Peyer's patch (tissue), 4 donors: ENCODE measurements at regions not wholly inside any gene's neighbourhood (a gene's known extent, or its start where the extent isn't known, plus 50 kb on each side); places are given as distances from the start of the nearest gene placed in this dataset.

Source experiments
- DNase-seq, 3 donors: peaks; one replicate each; pipeline ENCODE4 v3.0.0-alpha.2; 2017 to 2019
- H3K27ac ChIP-seq, 4 donors: fragments of 200-600 bp; sonication (generic); one replicate each; pipeline ENCODE4 v1.5.1; 2016 to 2019
- H3K27me3 ChIP-seq, 2 donors: fragments of 200-600 bp; sonication (generic); one replicate each; pipeline ENCODE4 v1.5.1; 2019
- H3K36me3 ChIP-seq, 3 donors: fragments of 200-600 bp; sonication (generic); one replicate each; pipeline ENCODE4 v1.5.1; 2016 to 2019
- H3K4me1 ChIP-seq, 4 donors: fragments of 200-600 bp; sonication (generic); one replicate each; pipeline ENCODE4 v1.5.1; 2016 to 2019
- H3K4me3 ChIP-seq, 4 donors: fragments of 200-600 bp; sonication (generic); 1 replicate in 3 of 4; 2 replicates in 1 of 4; pipeline ENCODE4 v1.5.1; 2016 to 2019; ENCODE audit warnings: mild to moderate bottlenecking in 1 of 4
- H3K9me3 ChIP-seq, 4 donors: fragments of 200-600 bp; sonication (generic); one replicate each; pipeline ENCODE4 v1.5.1; 2016 to 2019; ENCODE audit warnings: mild to moderate bottlenecking in 1 of 4
- POLR2A ChIP-seq, 2 donors: fragments of 450-650 bp; IDR thresholded peaks; one replicate each; pipeline ENCODE4 v1.5.1; 2017; ENCODE audit warnings: antibody characterized with exemption in 2 of 2, mild to moderate bottlenecking in 2 of 2, moderate library complexity in 2 of 2
- TF ChIP-seq, protein P1 (sequence below), 6 experiments: fragments of 450-650 bp in 4 of 6; fragments of 200-600 bp in 2 of 6; sonication (generic) in 1 of 6; IDR thresholded peaks; one replicate each; pipeline ENCODE4 v1.5.1; 2017 to 2019; ENCODE audit warnings: antibody characterized with exemption in 6 of 6, mild to moderate bottlenecking in 3 of 6, moderate library complexity in 1 of 6

DNA sequence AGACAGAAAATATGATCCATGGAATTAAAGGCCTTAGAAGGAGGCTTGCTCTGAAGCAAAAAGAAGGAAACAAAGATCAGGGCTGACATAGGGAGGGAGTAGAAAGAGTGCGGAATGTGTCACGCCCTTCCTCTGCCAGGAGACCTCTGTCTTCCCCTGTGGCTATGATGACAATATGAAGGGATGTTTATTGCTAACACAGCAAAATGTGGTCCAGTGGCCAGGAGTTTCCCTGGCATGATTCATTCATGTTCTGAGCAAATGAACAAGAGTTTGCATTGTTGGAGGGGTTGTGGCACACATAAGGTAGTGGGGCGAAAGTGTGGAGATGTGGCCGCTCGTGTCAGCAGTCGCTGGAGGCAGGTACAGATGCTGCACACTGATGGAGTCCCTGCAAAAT, 169.4 kb downstream of the SHQ1 start:
- DNase-seq = no peak
- H3K9me3 ChIP-seq = no peaks in the 10 kb centered on the region
- H3K4me1 ChIP-seq = peaks cover 0 to 5% (median 0%) of the 10 kb centered on the region in 4 donors
- no peaks in the 10 kb centered on the region for H3K36me3 ChIP-seq
- H3K27ac ChIP-seq = no peak overlapping the region
- no peaks in the 10 kb centered on the region for H3K27me3 ChIP-seq
- TF ChIP-seq, protein P1, sequence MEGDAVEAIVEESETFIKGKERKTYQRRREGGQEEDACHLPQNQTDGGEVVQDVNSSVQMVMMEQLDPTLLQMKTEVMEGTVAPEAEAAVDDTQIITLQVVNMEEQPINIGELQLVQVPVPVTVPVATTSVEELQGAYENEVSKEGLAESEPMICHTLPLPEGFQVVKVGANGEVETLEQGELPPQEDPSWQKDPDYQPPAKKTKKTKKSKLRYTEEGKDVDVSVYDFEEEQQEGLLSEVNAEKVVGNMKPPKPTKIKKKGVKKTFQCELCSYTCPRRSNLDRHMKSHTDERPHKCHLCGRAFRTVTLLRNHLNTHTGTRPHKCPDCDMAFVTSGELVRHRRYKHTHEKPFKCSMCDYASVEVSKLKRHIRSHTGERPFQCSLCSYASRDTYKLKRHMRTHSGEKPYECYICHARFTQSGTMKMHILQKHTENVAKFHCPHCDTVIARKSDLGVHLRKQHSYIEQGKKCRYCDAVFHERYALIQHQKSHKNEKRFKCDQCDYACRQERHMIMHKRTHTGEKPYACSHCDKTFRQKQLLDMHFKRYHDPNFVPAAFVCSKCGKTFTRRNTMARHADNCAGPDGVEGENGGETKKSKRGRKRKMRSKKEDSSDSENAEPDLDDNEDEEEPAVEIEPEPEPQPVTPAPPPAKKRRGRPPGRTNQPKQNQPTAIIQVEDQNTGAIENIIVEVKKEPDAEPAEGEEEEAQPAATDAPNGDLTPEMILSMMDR (IDR thresholded peaks at IDR 0.05) = no peak
- TF ChIP-seq POLR2A (IDR thresholded peaks at IDR 0.05) = no peak
- no peak overlapping the region for H3K4me3 ChIP-seq

DNA sequence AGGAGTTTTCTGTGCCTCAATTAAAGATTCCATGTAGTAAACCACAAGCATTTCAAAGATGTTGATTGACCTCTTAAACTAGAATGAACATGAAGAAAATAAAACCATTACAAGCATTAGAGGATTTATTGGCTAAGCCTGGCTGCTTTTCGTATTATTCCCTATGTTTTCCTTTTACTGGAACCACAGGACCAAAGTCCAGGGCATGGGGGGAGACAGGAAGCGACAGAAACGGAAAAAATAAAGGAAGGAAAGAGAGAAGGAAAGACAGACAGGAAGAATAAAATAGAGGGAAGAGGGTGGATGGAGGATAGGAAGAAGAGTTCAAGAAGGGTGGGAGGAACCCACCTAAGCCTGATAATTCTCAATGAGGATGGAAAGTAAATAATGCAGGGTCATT, 169.9 kb downstream of the SHQ1 start:
- no peak for TF ChIP-seq POLR2A (IDR thresholded peaks at IDR 0.05)
- TF ChIP-seq, protein P1 (IDR thresholded peaks at IDR 0.05) = no peak
- H3K27me3 ChIP-seq = no peaks in the 10 kb centered on the region
- no peak for DNase-seq
- no peak overlapping the region for H3K27ac ChIP-seq
- no peaks in the 10 kb centered on the region for H3K36me3 ChIP-seq
- no peak overlapping the region for H3K4me3 ChIP-seq
- H3K4me1 ChIP-seq = peaks cover 0 to 5% (median 0%) of the 10 kb centered on the region in 4 donors
- no peaks in the 10 kb centered on the region for H3K9me3 ChIP-seq

DNA sequence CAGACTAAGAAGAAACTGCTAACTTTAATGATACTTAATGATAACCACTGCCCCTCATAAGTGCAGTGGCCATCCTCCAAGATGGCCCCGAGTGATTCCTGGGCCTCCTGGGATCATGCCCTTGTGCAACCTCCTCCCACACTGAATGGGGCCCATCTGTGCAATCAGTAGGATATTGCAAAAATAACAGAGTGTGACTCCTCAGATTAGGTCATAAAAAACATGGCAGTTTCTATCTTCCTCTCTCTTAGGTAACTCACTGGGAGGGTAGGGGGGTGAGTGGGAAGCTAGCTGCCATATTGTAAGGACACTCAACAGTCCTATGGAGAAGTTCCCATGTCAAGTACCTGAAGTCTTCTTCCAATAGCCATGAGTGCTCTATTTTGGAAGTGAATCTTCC, 173.0 kb downstream of the SHQ1 start:
- no peak overlapping the region for H3K4me3 ChIP-seq
- TF ChIP-seq, protein P1 (IDR thresholded peaks at IDR 0.05) = no peak
- TF ChIP-seq POLR2A (IDR thresholded peaks at IDR 0.05) = no peak
- no peak overlapping the region for H3K27ac ChIP-seq
- no peaks in the 10 kb centered on the region for H3K9me3 ChIP-seq
- H3K27me3 ChIP-seq = no peaks in the 10 kb centered on the region
- H3K4me1 ChIP-seq = peaks cover 0 to 5% (median 0%) of the 10 kb centered on the region in 4 donors
- DNase-seq = no peak
- H3K36me3 ChIP-seq = no peaks in the 10 kb centered on the region

DNA sequence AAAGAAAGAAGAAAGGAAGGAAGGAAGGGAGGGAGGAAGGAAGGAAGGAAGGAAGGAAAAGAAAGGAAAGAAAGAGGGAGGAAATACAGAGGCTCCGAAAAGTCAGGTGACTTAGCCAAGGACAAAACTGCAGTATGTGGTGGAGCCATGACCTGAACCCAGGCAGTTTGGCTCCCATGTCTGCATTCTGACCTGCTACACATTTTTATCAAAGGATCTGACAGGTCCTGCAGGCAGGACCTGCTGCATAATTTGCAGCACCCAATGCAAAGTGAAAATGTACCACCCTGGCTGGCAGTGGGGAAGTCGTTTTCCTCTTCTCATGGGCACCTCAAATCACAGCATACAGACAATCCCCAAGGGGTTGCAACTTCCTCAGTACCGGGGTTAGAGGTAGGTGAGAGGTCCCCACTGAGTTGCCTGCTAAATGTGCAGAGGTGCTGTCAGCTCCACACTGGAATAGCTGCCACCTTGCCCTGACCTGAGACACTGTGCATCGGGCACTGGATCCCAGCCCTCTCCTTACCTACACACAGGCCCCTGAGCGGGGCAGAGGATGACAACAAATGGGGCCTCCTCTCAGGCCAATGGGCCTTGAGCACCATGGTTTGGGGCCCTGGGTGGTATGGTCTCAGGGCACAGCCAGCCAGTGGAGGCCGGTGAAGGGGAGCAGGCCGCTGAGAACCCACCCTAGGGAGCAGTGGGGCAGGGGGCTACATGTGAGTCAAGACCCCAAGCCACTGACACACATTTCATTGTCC, 175.1 kb downstream of the SHQ1 start:
- Histone ChIP-seq H3K36me3 (no peaks in the 10 kb centered on the region), H3K4me1 (no peaks in the 10 kb centered on the region), H3K27ac (no peak overlapping the region), H3K27me3 (no peaks in the 10 kb centered on the region), H3K9me3 (no peaks in the 10 kb centered on the region), H3K4me3 (no peak overlapping the region)
- no peak for DNase-seq
- no peak for TF ChIP-seq POLR2A (IDR thresholded peaks at IDR 0.05)
- TF ChIP-seq, protein P1 (IDR thresholded peaks at IDR 0.05) = no peak

DNA sequence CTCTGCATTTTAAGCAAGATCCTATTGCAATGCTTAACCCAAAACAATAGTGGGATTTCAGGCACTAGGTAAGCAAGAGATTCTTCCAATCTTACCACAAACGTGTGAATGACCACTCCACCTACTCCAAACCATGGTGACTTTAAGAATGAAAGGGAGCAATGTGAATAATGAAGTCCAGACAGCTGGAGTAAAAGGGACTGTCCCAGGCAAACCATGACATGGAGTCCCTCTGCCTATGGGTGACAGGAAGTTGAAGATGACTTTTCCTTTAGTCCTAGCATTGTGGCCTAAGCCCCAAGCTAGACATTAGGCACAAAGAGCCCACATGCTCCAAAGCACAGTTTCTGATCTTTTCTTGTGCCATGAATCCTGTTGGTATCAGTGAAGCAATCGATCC, 179.0 kb downstream of the SHQ1 start:
- H3K36me3 ChIP-seq = no peaks in the 10 kb centered on the region
- no peak for DNase-seq
- H3K4me3 ChIP-seq = no peak overlapping the region
- H3K27ac ChIP-seq = no peak overlapping the region
- H3K9me3 ChIP-seq = no peaks in the 10 kb centered on the region
- H3K27me3 ChIP-seq = no peaks in the 10 kb centered on the region
- H3K4me1 ChIP-seq = no peaks in the 10 kb centered on the region
- TF ChIP-seq, protein P1 (IDR thresholded peaks at IDR 0.05) = no peak
- TF ChIP-seq POLR2A (IDR thresholded peaks at IDR 0.05) = no peak

DNA sequence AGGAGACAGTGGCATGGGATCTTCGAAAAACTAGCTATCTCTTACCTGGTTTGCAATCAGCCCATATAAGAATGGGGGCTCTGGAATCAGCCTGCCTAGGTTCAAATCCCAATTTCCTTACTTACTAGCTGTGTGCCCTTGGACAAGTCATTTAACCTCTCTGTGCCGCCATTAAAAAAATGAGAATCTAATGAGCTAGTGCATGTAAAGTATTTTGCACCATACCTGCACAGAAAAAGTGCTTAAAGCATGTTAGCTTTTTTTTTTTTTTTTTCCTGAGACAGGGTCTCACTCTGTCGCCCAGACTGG, 181.8 kb downstream of the SHQ1 start:
- Histone ChIP-seq H3K4me3 (no peak overlapping the region), H3K27me3 (no peaks in the 10 kb centered on the region), H3K36me3 (no peaks in the 10 kb centered on the region), H3K27ac (no peak overlapping the region), H3K4me1 (no peaks in the 10 kb centered on the region), H3K9me3 (no peaks in the 10 kb centered on the region)
- DNase-seq = no peak
- TF ChIP-seq POLR2A (IDR thresholded peaks at IDR 0.05) = no peak
- TF ChIP-seq, protein P1 (IDR thresholded peaks at IDR 0.05) = no peak
